ENCODE measurements at regions not wholly inside any gene's neighbourhood (a gene's known extent, or its start where the extent isn't known, plus 50 kb on each side); places are given as distances from the start of the nearest gene placed in this dataset.

DNA sequence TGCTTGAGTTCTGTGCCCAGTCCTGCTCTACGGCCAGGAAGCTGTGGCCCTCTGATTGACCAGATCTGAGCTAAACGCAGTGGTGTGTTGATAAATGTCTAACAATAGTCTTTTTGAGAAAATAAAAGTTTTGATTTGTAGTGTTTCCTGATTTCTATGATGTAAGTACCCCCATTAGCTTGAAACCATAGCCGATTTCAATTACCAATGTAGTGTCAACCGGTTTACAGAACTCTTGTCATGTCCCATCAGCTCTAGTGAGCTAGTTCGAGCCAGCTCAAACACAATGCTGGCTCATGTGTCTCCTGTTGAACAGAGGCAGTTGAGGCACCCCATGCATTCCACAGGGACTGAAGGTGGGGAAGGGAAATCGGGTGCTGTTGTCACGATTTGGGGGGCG, 56.7 kb upstream of the ZMYND8 start:
- TF ChIP-seq, protein P1, sequence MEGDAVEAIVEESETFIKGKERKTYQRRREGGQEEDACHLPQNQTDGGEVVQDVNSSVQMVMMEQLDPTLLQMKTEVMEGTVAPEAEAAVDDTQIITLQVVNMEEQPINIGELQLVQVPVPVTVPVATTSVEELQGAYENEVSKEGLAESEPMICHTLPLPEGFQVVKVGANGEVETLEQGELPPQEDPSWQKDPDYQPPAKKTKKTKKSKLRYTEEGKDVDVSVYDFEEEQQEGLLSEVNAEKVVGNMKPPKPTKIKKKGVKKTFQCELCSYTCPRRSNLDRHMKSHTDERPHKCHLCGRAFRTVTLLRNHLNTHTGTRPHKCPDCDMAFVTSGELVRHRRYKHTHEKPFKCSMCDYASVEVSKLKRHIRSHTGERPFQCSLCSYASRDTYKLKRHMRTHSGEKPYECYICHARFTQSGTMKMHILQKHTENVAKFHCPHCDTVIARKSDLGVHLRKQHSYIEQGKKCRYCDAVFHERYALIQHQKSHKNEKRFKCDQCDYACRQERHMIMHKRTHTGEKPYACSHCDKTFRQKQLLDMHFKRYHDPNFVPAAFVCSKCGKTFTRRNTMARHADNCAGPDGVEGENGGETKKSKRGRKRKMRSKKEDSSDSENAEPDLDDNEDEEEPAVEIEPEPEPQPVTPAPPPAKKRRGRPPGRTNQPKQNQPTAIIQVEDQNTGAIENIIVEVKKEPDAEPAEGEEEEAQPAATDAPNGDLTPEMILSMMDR (IDR thresholded peaks at IDR 0.05; ENCODE audit: low read length) = no peak
- TF ChIP-seq EZH2 (IDR thresholded peaks at IDR 0.05; ENCODE audit: borderline replicate concordance, low read length) = no peak

Data from OCI-LY1 (cell line).